Epithelial cell of proximal tubule (primary cell): ENCODE measurements at regions not wholly inside any gene's neighbourhood (a gene's known extent, or its start where the extent isn't known, plus 50 kb on each side); places are given as distances from the start of the nearest gene placed in this dataset.
A peak's percentile ranks its signal among the peaks of the same experiment; 100 is the strongest.
"Not testable (repeated sequence)": the region's sequence is repeated elsewhere in the genome, so short reads cannot be mapped to it uniquely, and the experiment has no call there.

ENCODE experiments used
- DNase-seq: peaks from one replicate; pipeline ENCODE4 v3.0.0-alpha.2; 2011; ENCODE audit warnings: low read depth
- H3K4me3 ChIP-seq: 2 replicates; pipeline ENCODE4 v1.5.1; 2011; ENCODE audit warnings: low read depth, mild to moderate bottlenecking, low read length
- TF ChIP-seq, protein P1 (sequence below): conservative IDR thresholded peaks from 2 replicates; pipeline ENCODE4 v1.5.1; 2012; ENCODE audit warnings: low read depth, mild to moderate bottlenecking, low read length

DNA sequence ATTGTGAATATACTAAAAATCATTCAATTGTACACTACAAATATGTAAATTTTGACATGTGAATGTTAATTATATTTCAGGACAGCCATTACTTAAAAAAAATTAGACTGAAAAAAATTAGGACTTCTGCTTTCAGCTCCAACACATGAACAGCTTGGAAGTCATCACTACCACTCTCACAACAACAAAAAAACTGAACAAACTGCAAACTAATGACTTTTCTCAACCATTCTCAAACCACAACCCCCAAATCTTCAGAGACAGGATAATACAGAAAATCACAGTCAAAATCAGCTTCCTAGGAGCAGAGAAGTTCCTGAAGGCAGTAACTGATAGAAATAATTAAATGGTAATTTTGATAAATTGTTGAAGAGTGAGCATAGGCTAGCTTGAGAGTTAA is 686.4 kb downstream of the TLE1 start:
- no peak overlapping the region for H3K4me3 ChIP-seq
- no peak for DNase-seq
- TF ChIP-seq, protein P1, sequence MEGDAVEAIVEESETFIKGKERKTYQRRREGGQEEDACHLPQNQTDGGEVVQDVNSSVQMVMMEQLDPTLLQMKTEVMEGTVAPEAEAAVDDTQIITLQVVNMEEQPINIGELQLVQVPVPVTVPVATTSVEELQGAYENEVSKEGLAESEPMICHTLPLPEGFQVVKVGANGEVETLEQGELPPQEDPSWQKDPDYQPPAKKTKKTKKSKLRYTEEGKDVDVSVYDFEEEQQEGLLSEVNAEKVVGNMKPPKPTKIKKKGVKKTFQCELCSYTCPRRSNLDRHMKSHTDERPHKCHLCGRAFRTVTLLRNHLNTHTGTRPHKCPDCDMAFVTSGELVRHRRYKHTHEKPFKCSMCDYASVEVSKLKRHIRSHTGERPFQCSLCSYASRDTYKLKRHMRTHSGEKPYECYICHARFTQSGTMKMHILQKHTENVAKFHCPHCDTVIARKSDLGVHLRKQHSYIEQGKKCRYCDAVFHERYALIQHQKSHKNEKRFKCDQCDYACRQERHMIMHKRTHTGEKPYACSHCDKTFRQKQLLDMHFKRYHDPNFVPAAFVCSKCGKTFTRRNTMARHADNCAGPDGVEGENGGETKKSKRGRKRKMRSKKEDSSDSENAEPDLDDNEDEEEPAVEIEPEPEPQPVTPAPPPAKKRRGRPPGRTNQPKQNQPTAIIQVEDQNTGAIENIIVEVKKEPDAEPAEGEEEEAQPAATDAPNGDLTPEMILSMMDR: no peak

DNA sequence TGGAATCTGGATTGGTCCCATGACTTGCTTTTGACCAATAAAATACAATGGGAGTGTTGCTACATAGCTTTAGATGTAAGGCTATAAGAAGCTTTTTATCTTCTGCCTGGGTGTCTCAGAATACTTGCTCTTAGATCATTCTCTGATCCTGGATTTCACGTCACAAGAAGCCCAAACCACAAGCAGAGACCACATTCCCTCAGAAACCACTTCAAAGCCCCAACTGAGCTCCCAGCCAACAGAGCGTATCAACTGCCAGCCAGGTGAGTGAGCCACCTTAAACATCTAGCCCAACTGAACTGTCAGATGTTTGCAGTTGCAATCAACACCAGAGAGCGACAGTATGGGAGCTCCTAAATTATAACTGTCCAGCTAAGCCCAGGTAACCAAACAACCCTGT is 687.1 kb downstream of the TLE1 start:
- H3K4me3 ChIP-seq: no peak overlapping the region
- peak; percentile 54 for DNase-seq
- TF ChIP-seq, protein P1: no peak

DNA sequence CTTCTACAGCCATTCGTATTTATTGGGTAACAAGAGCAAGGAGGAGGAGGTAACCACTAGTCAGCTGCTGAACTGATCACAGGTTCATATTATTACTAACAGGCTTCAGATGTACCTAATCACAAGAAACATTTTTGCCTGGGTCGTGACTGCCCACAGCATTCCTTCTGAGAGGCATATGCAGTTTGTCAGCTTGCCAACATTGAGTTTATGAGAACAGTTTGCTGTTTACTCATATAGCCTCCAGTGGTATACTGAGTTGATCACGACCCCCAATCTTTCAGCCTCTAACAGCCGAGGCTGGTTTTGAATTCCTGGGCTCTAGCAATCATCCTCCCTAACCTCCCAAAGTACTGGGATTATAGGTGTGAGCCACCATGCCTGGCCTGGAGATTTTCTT is 693.6 kb downstream of the TLE1 start:
- DNase-seq: peak; percentile 9
- TF ChIP-seq, protein P1: no peak
- H3K4me3 ChIP-seq: no peak overlapping the region

DNA sequence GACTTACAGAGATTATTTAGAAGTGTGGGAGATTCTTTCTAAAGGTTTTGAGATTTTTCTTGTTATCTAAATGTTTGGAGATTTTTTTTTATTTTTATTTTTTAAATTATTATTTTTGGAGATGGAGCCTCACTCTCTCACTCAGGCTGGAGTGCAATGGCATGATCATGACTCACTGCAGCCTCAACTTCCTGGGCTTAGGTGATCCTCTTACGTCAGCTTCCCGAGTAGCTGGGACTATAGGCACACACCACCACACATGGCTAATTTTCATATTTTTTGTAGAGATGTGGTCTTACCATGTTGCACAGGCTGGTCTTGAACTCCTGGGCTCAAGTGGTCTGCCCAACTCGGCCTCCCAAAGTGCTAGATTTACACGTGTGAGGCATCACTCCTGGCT is 694.5 kb downstream of the TLE1 start:
- no peak overlapping the region for H3K4me3 ChIP-seq
- DNase-seq: peak; percentile 12
- TF ChIP-seq, protein P1: no peak

DNA sequence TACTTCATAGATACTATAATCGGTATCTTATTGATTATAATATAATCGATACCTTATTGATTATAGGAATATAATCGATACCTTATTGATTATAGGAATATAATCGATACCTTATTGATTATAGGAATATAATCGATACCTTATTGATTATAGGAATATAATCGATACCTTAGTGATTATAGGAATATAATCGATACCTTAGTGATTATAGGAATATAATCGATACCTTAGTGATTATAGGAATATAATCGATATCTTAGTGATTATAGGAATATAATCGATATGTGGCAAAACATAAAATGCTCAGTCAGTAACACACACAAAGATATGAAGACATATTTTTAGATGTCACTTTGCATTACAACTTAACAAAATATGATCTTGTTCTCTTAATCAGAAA is 703.8 kb downstream of the TLE1 start:
- not testable (repeated sequence) for DNase-seq, H3K4me3 ChIP-seq

DNA sequence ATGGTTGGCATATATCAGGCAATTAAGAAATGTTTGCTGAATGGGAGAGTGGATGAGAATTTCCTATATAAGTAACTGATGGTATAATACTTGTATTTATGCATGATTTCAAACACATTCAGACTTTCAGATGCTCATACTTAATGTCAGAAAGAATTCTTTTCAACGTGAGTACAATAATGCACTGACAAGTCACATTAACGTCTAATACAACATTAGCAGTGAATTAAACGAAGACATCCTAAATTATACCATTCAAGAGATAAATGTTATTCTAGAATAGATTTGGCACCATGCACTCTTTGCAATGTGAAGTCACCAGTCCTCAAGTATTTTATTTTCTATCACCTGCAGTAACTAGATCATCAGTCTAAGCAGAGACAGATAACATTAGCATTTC is 712.9 kb downstream of the TLE1 start:
- no peak for DNase-seq
- no peak overlapping the region for H3K4me3 ChIP-seq
- TF ChIP-seq, protein P1: no peak

DNA sequence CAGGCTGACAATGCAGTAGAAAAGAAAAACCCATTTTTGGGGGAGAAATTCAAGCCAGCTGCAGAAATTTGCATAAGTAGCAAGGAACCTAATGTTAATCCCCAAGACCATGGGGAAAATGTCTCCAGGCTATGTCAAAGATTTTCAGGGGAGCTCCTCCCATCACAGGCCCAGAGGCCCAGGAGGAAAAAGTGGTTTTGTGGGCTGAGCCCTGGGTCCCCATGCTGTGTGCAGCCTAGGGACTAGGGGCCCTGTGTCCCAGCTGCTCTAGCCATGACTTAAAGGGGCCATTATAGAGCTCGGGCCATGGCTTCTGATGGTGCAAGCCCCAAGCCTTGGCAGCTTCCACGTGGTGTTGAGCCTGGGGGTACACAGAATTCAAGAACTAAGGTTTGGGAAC is 719.0 kb downstream of the TLE1 start:
- not testable (repeated sequence) for H3K4me3 ChIP-seq, DNase-seq

DNA sequence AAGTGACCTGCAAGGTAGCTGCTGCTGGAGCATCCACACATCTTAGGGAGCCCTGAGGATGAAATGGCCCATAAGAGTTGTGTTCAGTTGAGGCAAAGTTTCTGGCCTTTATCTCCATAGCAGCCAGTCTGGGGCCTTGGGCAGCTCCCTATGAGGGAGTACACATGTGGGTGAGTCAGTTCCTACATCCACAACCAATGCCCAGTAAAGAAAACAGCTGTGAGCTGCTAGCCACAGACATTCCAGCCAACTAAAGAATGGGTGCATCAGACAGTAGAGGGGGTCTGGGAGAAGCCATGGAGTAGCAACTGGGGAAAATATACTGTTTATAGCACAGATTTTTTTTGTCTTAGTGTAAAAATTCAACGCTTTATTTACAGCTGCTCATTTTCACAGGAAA is 720.7 kb downstream of the TLE1 start:
- TF ChIP-seq, protein P1: no peak
- peak; percentile 54 for DNase-seq
- H3K4me3 ChIP-seq: no peak overlapping the region
